ENCODE measurements at regions not wholly inside any gene's neighbourhood (a gene's known extent, or its start where the extent isn't known, plus 50 kb on each side); places are given as distances from the start of the nearest gene placed in this dataset.

DNA sequence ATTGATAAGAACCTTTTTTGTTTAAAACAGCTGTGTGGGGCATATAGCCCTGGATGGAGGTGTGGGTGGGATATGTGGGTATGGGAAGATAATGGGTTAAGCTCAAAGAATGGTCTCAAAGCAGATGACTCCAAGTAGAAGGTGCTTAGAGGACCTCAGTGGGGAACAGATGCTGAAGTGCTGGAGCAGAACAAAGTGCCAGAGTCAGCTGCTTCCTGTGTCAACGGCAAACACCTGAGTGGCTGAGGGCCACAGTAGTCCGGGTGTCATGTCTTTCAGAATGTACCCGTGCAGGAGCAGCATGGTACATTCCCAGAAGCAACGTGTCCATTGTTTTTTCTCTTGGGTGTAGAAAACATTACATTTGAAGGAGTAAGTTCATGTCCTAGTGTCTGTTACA, 210.6 kb downstream of the CCNG2 start:
- no peak for DNase-seq (ENCODE audit: low spot score)

DNA sequence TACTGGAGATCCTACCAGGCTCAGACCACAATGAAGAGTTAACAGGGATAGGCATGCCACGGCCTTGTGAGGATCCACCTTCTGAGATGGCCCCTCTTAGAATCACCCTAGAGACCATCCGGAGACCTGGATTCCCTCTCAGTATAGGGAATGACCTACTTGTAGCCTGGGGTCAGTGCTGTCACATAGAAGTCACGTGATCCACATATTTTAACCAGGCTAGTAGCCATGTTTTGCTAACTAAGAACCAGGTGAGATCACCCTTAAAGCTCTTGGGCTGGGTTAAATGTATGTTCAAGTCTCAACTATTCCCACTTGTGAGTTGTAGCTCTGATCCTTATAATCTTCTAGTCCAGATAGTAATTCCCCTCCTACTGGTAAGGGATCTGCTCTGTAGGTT, 215.4 kb downstream of the CCNG2 start:
- DNase-seq (ENCODE audit: low spot score): no peak

DNA sequence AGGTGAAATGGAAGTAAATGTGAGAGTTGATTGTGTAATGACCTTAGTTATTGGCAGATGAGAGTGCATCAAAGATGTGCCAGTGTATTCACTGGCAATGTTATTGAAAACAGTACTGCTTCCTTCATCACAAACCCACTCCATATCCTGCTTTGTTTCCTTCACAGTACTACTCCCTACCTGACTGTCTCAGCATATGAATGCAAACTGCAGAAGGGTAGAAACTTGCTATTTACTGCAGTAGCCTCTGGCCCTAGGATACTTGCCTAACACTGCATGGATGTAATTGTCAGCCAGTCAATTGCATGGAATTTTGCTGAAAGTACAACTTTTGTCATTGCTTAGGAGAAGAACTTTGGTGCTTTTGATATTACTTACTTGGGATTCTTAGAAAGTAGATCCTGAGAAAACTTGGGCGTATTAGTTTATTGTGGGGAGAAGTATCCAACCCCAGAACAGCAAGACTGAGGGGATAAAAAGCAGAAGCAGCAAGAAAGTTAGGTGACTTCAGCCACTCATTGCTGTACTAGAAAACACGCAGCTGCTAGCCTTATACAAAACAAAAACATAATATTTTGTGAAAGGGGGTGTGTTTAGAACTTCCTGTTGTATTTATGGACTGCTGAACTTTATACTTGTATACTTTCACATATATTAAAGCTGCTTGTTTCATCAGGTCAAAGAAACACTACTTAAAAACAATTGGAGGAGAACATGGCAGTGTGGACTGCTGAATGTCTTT, 219.0 kb downstream of the CCNG2 start:
- no peak for DNase-seq (ENCODE audit: low spot score)

DNA sequence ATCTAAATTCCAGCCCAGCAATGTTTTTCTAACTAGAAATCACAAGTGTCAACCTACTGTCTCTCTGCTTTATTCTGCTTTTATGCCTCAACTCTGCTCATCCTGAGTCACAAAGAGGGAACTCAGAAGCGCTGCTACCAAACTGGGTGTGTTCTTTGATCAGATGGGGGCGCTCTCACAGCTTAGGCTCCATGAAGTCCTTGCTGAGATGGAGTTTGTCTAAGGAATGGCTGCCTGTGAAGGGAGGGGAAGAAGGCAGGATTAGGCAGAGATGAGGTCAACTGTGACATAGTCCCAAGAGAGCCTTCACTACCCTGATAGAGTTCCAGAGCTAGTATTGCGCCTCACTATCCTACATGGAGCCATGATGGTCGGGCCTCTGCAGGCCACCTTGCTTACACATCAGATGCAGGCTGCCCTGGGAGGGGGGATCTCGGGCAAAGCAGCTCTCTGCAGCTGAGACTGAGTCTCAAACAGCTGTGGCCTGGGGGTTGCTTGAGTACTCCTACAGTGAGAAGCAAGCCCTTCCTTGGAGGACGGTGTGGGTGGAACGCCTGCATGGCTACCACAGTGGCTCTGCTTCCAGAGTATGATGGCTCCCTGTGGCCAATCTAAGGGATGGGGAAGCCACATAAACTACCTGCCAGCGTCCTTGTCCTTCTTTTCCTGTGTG, 219.9 kb downstream of the CCNG2 start:
- no peak for DNase-seq (ENCODE audit: low spot score)

- DNase-seq (ENCODE audit: low spot score): no peak
Measured at GRCh38 chr4:77384094-77384493, 221.5 kb upstream of the CXCL13 start.

DNA sequence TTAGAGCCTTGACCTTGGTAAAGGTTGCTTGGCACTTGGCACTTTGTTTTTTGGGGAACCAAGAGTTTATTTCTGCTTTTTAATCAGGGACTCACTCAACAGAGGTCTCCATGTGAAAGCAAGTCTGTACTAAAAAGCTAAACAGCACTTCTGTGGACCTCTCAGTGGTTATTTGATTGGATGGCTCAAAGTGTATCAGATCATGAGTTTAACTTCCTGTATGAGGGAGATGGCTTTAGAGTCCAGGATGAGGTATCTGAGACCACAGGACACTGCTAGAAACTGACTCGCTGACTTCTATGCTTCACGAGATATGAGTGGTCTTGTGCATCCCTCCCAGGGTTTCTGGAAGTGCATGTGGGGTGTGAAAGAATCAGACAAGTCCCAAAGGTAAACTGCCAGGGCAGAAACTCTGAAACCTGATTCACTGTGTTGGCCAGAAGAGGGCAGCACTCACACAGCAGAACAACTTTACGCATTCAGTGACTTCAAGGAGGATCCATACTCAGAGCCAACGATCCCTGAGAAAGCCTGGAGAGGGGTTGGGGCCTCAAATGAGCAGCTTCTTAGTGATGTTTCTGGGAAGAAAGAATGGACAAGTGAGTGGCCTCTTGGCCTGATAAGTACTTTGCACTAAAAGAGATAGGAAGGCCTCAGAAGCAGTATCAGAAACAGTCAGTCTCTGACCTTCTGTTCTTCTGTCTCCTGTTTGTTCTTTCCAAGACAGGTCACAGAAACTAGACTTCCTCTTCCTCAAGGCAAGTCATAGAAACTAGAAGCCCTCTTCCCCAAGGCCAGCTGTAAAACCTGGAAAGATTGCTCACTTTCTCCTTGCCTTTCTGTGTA, 220.3 kb upstream of the CXCL13 start:
- DNase-seq (ENCODE audit: low spot score): peak; percentile 64

DNA sequence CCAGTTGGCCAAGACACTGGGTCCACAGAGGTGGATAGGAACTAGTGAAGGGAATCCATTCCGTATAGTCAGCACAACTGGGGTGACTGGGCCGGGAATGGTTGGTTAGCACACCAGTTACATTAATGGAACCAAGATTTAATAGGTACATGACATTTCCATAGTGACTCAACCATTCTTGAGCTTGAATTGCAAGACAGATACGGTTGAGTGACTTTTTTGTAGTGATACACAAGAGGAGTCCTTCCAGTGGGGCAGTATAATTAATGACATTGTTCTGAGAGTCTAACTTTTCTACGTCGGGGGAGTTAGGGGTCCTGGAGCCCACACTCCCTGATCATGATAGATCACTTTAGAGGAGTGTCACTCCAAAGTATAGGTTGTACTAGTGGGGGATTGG, 211.6 kb upstream of the CXCL13 start:
- no peak for DNase-seq (ENCODE audit: low spot score)

- no peak for DNase-seq (ENCODE audit: low spot score)
Measured at GRCh38 chr4:77395481-77395880, 210.1 kb upstream of the CXCL13 start.

- no peak for DNase-seq (ENCODE audit: low spot score)
Measured at GRCh38 chr4:77398256-77398655, 207.4 kb upstream of the CXCL13 start.

GRCh38 chr4:77399831-77400230, 205.8 kb upstream of the CXCL13 start:
- DNase-seq (ENCODE audit: low spot score): no peak

GRCh38 chr4:77413766-77414165, 191.9 kb upstream of the CXCL13 start:
- DNase-seq (ENCODE audit: low spot score): no peak

- no peak for DNase-seq (ENCODE audit: low spot score)
Measured at GRCh38 chr4:77415689-77416088, 189.9 kb upstream of the CXCL13 start.

DNA sequence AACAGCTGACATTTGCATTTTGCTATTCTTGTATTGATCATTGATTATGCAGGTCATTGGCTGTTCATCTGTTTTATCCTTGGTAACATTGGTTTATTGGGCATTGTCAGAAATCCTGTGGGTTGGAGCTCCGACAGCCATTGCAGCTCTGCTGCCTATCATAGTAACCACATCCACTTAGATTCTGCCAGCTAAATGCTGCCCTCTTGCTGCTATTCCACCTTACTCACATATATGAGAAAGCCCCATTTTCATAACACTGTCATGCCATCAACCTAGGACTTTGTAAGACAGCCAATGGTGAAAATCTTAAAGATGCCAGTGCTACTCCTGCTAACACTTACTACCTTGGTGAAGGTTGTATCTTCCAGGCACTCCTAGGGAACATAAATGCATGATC, 187.3 kb upstream of the CXCL13 start:
- DNase-seq (ENCODE audit: low spot score): no peak

DNA sequence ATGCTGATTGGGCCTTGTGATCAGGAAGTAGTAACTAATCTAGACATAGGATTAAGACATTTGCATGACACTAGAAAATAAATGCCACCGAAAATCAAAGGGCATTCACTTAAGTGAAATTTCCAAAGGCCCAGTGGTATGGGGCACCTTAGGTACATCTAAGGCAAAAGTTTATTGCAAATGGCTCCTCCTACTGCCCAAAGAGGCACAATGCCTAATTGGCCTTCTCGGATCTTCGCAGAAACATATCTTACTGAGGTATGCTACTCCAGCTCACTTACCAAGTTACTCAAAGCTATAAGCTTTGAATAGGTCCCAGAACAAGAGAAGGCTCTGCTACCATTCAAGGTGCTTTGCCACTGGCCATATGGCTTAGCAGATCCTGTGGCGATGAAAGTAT, 174.8 kb upstream of the CXCL13 start:
- no peak for DNase-seq (ENCODE audit: low spot score)

DNA sequence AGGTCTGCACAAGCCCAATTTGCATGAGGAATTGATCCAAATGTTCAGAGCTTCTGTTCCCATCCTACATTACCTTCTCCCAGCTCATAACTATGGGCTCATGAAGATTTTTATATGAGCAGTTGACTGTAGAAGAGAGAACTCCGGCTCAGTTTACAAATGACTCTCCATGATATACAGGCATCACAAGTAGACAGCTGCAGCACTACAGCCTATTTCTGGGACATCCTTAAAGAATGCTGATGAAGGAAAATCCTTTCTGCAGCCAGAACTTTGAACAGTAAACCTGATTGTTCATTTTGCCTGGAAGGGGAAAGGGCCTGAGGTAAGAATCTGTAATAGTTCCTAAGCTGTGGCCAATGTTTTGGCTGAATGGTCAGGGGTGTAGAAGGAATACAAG, 174.1 kb upstream of the CXCL13 start:
- no peak for DNase-seq (ENCODE audit: low spot score)

GRCh38 chr4:77432717-77433417, 172.8 kb upstream of the CXCL13 start:
- DNase-seq (ENCODE audit: low spot score): peak; percentile 2

GRCh38 chr4:77433418-77433733, 172.2 kb upstream of the CXCL13 start:
- DNase-seq (ENCODE audit: low spot score): peak; percentile 38

- DNase-seq (ENCODE audit: low spot score): no peak
Measured at GRCh38 chr4:77434299-77435092, 171.1 kb upstream of the CXCL13 start.

GRCh38 chr4:77437079-77437478, 168.5 kb upstream of the CXCL13 start:
- DNase-seq (ENCODE audit: low spot score): no peak

GRCh38 chr4:77438549-77438948, 167.1 kb upstream of the CXCL13 start:
- DNase-seq (ENCODE audit: low spot score): no peak

GRCh38 chr4:77443941-77444340, 161.7 kb upstream of the CXCL13 start:
- no peak for DNase-seq (ENCODE audit: low spot score)

DNA sequence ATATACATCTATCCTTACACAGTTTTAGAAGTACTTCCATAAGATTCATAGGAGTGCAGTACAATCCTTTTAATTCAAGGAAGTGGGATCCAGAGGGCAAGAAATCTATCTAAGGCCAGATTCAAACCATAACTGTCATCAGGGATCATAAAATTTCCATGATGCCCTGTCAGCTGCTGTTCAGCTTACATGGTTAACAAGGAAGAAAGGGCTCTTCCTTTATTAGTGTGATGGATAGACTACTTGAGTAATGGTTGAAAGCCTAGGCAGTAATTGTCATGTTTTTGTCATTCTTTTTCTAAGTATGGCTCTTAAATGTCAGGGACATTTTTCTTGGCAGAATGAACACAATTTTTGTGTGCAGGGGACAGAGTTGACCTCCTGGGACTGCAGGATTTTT, 159.8 kb upstream of the CXCL13 start:
- no peak for DNase-seq (ENCODE audit: low spot score)
